Hepatocyte (in vitro differentiated cells): ENCODE measurements at regions not wholly inside any gene's neighbourhood (a gene's known extent, or its start where the extent isn't known, plus 50 kb on each side); places are given as distances from the start of the nearest gene placed in this dataset.

Experiments
- CTCF ChIP-seq: fragments of 200-600 bp; sonication (generic); IDR thresholded peaks from 2 replicates; pipeline ENCODE4 v1.5.1; 2016; ENCODE audit warnings: antibody characterized with exemption, mild to moderate bottlenecking; ENCODE audit not compliant: poor library complexity
- EZH2 ChIP-seq: fragments of 200-600 bp; sonication (generic); IDR thresholded peaks from 2 replicates; pipeline ENCODE4 v1.6.1; 2016; ENCODE audit warnings: antibody characterized with exemption, mild to moderate bottlenecking, borderline replicate concordance
- EZH2phosphoT487 ChIP-seq: fragments of 200-600 bp; sonication (generic); IDR thresholded peaks from one replicate; pipeline ENCODE4 v1.6.1; 2018; ENCODE audit warnings: antibody characterized with exemption, mild to moderate bottlenecking, low read depth, moderate library complexity; ENCODE audit not compliant: unreplicated experiment, severe bottlenecking

DNA sequence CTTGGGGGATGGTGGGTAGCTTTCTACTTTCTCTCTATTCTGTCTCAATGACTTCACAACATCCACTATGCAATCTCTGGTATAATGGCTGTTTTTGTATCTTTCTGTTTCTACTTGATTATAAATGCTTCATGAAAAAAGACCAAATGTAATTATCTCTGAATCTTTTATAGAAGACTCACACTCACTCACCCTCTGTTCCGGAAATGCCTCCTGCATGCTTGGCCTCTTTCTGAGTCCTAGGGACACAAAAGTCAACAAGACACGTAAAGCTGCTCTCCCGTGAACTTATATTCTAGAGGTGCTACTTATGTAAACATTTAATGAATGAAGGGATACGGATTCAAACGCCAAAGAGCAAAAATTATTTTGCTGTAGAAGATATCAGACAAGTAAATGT is 502.2 kb upstream of the SOX11 start:
- TF ChIP-seq CTCF (no peak), EZH2phosphoT487 (no peak), EZH2 (no peak)
